MCF 10A (cell line): ENCODE measurements at regions not wholly inside any gene's neighbourhood (a gene's known extent, or its start where the extent isn't known, plus 50 kb on each side); places are given as distances from the start of the nearest gene placed in this dataset.

Source experiments
- BruUV-seq: library from RNA; stranded (reverse); fragments of 400-500 nt; replicated peaks from 2 replicates; lab custom pipeline; 2021; lab: Mats Ljungman, UMichigan
- CTCF ChIA-PET: fragments of 300-600 bp; sonication (Branson Sonifier 250); formaldehyde crosslinking; extraction: SDS; loops from one replicate; lab custom pipeline; 2021; ENCODE audit warnings: antibody characterized with exemption, inconsistent platforms; lab: Yijun Ruan, JAX
- POLR2A ChIA-PET: fragments of 300-600, 350-650 bp; sonication (Branson Sonifier 250); formaldehyde crosslinking; extraction: SDS; loops from one replicate; lab custom pipeline; 2020; ENCODE audit warnings: antibody characterized with exemption, inconsistent platforms; lab: Yijun Ruan, JAX
- DNase-seq: peaks from one replicate; pipeline ENCODE4 v3.0.0-alpha.2; 2018; ENCODE audit not compliant: unreplicated experiment
- H3K27ac Mint-ChIP-seq: one replicate; pipeline ENCODE4 v1.8.0; 2022; ENCODE audit warnings: mild to moderate bottlenecking, low read depth, mixed read lengths; ENCODE audit not compliant: unreplicated experiment
- H3K27me3 Mint-ChIP-seq: one replicate; pipeline ENCODE4 v1.8.0; 2022; ENCODE audit warnings: mixed read lengths; ENCODE audit not compliant: insufficient read depth, unreplicated experiment
- H3K36me3 Mint-ChIP-seq: one replicate; pipeline ENCODE4 v1.8.0; 2022; ENCODE audit warnings: mild to moderate bottlenecking, moderate library complexity, mixed read lengths; ENCODE audit not compliant: insufficient read depth, unreplicated experiment
- H3K4me1 Mint-ChIP-seq: one replicate; pipeline ENCODE4 v1.8.0; 2022; ENCODE audit warnings: mixed read lengths; ENCODE audit not compliant: insufficient read depth, unreplicated experiment
- H3K4me3 Mint-ChIP-seq: one replicate; pipeline ENCODE4 v1.8.0; 2022; ENCODE audit warnings: mild to moderate bottlenecking, moderate library complexity, mixed read lengths; ENCODE audit not compliant: unreplicated experiment
- H3K9me3 Mint-ChIP-seq: one replicate; pipeline ENCODE4 v1.8.0; 2022; ENCODE audit warnings: mixed read lengths; ENCODE audit not compliant: unreplicated experiment
- CTCF ChIP-seq: fragments of 200-600 bp; IDR thresholded peaks from one replicate; pipeline ENCODE4 v1.8.0; 2022; ENCODE audit warnings: antibody characterized with exemption, mild to moderate bottlenecking; ENCODE audit not compliant: unreplicated experiment
- intact Hi-C: fragments of 100-400 bp; cut with micrococcal nuclease; formaldehyde crosslinking; loops from 2 replicates; pipeline ENCODE4 v1.14.1; 2022

- CTCF ChIA-PET = interaction anchor here (1.4 to 1.5 kb wide), 2 partner anchors 12 kb away, joined by 4 to 7 read pairs; no protein-coding TSS in a partner anchor
- no peak for DNase-seq
- peaks cover 29% of the 10 kb centered on the region for H3K9me3 Mint-ChIP-seq
- no peak overlapping the region for H3K27ac Mint-ChIP-seq
- no peaks in the 10 kb centered on the region for H3K4me1 Mint-ChIP-seq
- no peak for TF ChIP-seq CTCF
- intact Hi-C loops = no loop called here
- no TSS peak for BruUV-seq
- no peaks in the 10 kb centered on the region for H3K27me3 Mint-ChIP-seq
- POLR2A ChIA-PET = no interaction called here
- no peaks in the 10 kb centered on the region for H3K36me3 Mint-ChIP-seq
- H3K4me3 Mint-ChIP-seq = no peak overlapping the region
These were observed 101.4 kb upstream of the PPP2R2D start for GRCh38 chr10:131799429-131799828.

GRCh38 chr10:131802156-131802915 lies 98.5 kb upstream of the PPP2R2D start:
- ChIA-PET POLR2A (no interaction called here), CTCF (no interaction called here)
- Mint-ChIP-seq H3K4me1 (no peaks in the 10 kb centered on the region), H3K27ac (no peak overlapping the region), H3K36me3 (no peaks in the 10 kb centered on the region), H3K27me3 (no peaks in the 10 kb centered on the region), H3K4me3 (no peak overlapping the region), H3K9me3 (peaks cover 29% of the 10 kb centered on the region)
- DNase-seq = no peak
- no peak for TF ChIP-seq CTCF
- intact Hi-C loops = no loop called here
- no TSS peak for BruUV-seq

GRCh38 chr10:131802996-131803395 lies 97.8 kb upstream of the PPP2R2D start:
- POLR2A ChIA-PET = no interaction called here
- Mint-ChIP-seq H3K4me1 (no peaks in the 10 kb centered on the region), H3K27ac (no peak overlapping the region), H3K4me3 (no peak overlapping the region), H3K27me3 (no peaks in the 10 kb centered on the region), H3K9me3 (peaks cover 24% of the 10 kb centered on the region), H3K36me3 (no peaks in the 10 kb centered on the region)
- DNase-seq = no peak
- no TSS peak for BruUV-seq
- intact Hi-C loops = no loop called here
- TF ChIP-seq CTCF = no peak
- CTCF ChIA-PET = no interaction called here

GRCh38 chr10:131803860-131804425 lies 96.9 kb upstream of the PPP2R2D start:
- ChIA-PET CTCF (no interaction called here), POLR2A (no interaction called here)
- peaks cover 21% of the 10 kb centered on the region for H3K9me3 Mint-ChIP-seq
- peaks cover 4% of the 10 kb centered on the region for H3K27me3 Mint-ChIP-seq
- TF ChIP-seq CTCF = no peak
- H3K27ac Mint-ChIP-seq = no peak overlapping the region
- no peak for DNase-seq
- no peaks in the 10 kb centered on the region for H3K36me3 Mint-ChIP-seq
- H3K4me1 Mint-ChIP-seq = no peaks in the 10 kb centered on the region
- intact Hi-C loops = no loop called here
- BruUV-seq = no TSS peak
- H3K4me3 Mint-ChIP-seq = no peak overlapping the region
